ENCODE measurements at regions not wholly inside any gene's neighbourhood (a gene's known extent, or its start where the extent isn't known, plus 50 kb on each side); places are given as distances from the start of the nearest gene placed in this dataset.
A peak's percentile ranks its signal among the peaks of the same experiment; 100 is the strongest.

DNA sequence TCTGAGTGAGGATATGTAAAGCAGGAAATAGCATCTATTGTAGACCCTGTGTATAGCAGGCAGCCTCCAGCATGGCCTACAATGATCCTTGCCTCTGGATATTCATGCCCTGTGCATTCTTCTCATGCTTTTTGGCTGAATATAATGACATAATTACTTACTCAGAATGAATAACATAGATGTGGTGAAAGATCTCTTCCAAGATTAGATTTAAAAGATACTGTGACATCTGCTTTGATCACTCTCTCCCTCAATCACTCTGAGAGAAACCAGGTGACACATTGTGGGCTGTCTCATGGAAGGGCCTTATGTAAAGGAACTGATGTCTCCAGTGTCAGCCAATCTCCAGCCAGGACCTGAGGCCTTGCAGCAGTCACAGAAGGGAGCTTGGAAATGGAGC is 376.7 kb downstream of the DNAH5 start:
- DNase-seq (ENCODE audit: low spot score) = no peak

DNA sequence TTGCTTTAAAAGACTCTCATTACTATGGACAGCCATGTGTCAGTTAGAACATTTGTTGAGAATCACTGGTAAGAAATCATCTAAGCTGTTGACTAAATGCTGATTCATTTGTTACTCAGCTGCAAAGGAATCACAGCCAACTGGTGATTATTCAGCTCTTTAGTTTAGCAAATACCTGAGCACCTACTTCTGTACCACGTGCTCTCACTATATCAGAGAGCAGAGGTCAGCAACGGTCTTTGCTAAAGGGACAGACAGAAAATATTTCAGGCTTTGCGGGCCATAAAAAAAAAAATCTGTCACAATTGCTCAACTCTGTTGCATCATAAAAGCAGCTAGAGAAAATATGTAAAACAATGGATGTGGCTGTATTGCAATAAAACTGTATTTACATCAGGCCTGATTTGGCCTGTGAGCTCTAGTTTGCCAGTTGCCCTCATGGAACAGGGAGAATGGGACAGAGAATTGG is 377.6 kb downstream of the DNAH5 start:
- DNase-seq (ENCODE audit: low spot score) = peak; percentile 37

DNA sequence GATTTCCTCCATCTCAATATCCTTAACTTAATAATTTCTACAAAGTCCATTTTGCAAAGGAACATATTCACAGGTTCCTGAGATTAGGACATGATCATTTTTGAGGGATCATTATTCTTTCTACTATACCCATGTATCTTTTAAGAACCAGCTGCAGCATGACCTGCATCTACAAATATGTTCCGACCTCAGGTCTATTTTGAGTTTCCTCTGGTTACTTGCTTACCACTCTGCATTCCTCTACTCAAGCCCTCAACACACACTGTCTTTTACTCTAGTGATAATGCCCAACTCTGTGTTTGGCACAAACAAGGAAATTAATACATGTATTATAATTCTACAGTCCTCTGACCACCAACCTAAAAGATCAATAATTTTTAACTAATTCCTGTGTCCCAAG is 386.1 kb downstream of the DNAH5 start:
- no peak for DNase-seq (ENCODE audit: low spot score)

DNA sequence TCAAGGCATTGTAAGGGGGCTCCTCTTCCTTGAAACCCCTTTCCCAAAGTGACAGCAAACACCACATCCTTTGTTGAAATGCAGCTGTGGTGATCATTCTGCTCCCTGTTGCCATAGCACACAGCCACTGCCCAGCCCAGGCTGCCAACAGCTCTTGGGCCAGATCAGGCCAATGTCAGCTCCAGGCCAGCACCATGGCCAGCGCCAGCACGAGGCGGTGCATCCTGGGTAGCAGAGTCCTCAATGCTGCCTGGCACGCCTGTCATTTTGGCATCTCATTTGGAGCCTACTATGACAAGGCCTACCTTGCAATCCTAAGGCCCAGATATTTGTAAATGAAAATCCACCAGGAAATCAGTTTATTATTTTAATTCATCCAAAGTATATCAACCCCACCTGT is 390.6 kb downstream of the DNAH5 start:
- DNase-seq (ENCODE audit: low spot score) = peak; percentile 22

DNA sequence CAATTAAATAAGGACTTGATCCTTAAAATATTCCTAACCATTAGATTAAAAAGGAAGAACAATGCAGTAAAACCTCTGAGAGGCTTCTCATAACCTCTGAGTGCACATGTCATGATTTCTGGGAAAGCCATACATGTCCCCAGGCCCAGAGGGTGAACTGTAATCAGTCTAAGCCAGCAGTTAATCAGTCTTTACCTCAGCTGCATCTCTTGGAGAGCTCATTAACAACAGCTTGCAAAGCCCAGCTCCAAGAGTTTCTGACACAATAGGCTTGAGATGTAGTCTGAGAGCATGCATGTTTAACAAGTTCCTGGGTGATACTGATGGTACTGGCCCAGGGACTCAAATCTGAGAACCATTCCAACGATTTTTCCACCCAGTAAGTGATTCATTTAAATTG is 392.1 kb downstream of the DNAH5 start:
- DNase-seq (ENCODE audit: low spot score) = no peak

DNA sequence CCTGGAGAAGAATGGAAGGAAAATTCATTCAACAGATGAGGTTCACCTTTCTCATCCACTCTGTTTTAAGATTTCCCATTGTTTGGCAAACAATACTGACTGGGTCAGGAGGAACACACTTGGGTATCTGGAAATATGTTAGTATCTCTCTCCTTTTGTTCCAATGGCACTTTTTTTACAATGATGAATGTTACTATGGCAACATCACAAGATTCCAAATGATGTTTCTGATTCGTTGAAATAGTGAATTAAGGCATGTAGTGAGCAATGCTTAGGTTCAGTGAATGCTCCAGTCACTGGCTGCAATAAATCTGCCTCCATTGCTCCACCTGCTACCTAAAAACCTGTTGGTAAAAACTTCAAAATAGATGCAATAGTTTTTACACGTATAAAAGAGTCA is 392.8 kb downstream of the DNAH5 start:
- no peak for DNase-seq (ENCODE audit: low spot score)

DNA sequence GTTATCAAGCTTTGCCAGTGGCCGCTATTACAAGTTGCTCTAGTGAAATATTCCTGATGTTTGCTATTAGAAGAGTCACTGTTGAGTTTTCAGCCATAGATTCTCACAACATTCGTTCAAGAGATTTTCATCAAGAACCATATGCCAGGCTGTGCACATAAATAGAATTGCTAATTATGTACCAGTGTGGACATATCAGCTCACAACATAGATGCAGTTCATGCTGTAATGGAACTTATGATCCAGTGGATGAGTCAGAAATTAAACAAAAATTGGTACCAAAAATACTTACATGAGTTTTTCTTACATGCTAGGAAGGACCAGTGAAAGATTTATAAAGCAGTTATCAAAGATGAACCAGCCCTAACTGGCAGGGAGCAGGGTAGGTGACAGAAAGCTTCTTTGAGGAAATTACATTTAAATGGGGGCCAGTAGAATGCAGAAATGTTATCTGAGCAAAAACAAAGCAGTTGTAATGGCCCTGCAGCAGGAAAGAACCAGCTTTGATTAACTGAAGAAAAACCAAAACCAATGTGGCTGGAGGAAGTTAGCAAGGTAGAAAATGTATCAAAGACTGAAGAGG is 404.2 kb downstream of the DNAH5 start:
- DNase-seq (ENCODE audit: low spot score) = no peak

DNA sequence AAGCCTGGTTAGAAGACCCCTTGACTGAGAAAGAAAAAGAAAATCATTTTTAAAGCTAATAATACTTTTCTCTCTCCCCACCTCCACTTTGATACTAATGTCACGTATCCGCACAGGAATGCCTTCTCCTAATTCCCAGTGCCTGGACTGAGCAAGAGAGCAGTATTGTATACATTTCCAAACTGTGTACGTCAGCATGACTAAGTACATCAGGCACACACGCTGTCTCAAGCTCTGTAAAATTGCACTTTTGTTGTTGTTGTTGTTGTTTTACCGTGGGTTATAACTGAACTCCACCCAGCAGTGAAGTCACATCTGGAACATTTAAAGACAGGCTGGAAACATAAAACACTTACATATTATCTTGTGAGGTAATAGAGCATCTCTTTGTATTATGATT is 407.6 kb downstream of the DNAH5 start:
- DNase-seq (ENCODE audit: low spot score) = no peak

DNA sequence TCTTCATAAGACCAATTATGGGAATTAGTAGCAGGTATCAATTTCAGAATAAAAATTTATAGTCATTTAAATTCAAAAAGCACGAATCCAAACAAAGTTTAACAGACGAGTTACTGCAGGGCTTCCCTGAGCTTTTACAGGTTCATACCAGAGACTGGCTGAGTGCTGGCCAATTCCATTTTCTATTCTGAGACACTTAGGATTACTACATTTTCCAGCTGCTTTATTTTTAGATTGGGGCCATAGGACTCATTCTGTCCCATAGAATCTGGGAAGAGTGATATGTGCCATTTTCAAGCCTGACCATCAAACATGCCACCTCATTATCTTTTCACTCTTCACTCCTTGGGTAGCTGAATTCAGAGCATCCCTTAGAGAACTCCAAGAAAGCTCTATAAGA is 410.7 kb downstream of the DNAH5 start:
- DNase-seq (ENCODE audit: low spot score) = no peak

DNA sequence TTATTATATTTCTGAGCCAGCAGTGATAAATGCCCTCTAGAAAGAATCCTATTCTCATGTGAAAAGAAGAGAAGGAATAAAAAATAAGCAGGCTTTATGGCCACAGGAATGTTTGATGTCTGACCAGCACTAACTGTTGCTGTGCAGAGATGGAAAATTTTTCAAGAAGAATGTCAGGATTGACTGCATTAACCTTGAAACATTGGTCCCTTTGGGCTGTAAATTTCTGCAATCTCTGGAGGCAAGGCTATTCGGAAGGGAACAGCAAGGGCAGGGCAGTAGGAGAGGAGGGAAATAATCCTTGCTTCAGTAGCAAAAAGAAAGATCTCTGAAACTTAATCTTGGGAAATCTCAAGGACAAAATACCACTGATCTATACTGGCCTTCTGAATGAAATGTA is 415.2 kb downstream of the DNAH5 start:
- no peak for DNase-seq (ENCODE audit: low spot score)

DNA sequence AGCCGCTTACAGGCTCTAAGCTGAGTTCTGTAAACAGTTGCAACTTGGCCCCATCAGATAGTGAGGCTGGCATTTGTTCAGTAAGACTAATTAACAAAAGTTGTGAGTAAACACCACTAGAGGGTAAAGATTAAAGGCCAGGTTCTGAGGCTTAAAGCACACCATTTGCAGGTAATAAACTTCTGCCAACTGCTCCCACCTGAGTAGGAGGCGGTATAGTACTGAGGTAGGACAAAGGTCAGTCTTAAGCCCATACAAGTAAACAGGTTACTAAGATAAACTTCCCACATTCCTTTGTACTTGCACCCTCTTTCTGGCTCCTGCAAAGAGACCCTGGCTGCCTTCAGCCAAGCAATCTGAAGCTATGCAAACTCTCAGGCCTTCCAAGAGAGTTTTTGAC is 419.6 kb downstream of the DNAH5 start:
- DNase-seq (ENCODE audit: low spot score) = peak; percentile 15

DNA sequence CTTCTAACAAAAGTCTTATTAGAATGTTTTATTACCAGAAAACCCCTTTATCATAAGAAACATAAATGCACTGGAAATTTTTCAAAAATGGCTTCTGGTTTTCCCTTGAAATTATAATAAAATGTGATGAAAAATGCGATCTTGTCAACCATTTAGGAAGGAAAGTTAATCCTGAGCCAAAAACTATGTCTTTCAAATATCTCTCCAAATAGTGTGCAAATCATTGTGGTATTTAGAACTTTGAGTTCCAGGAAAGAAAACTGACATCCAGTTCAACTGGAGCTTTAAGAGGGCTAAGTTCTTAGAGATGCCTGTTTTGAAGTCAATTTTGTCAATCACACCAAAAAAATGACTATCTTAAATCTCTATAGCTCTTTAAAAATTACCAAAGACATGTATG is 425.4 kb downstream of the DNAH5 start:
- no peak for DNase-seq (ENCODE audit: low spot score)

DNA sequence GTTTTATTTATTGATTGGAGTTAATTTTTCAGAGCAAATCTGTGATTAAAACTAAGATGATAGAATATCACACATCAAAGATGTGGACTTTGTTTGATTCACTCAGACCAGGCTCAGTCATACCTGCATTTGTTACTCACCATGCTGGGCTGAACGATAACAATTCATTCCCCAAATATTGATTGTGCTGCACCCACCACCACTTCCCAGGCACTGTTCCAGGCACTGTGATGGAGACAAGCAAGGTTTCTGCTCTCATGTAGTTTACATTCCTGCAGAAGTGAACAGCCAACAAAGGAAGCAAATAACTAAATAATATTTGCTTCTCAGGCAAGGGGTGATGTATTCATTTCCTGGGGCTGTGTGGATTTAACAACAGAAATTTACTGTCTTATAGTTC is 428.3 kb downstream of the DNAH5 start:
- no peak for DNase-seq (ENCODE audit: low spot score)

DNA sequence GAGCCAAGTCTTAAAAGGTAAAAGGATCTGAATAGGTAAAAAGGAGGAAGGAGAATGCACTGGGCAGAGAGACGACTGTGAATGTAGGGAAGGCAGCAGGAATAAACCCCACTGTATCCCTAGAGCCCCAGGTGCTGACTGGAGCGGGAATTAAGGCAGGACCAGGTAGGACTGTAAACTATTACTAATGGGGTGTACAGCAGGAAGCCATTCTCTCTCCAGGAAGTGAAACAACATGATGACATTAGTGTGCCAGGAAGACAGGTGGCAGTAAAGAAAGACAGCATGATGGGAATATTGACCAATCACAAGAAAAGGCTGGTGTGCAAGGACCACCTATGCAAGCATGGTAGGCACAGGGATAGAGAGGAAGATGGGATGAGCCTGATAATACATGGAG is 433.0 kb downstream of the DNAH5 start:
- no peak for DNase-seq (ENCODE audit: low spot score)

DNA sequence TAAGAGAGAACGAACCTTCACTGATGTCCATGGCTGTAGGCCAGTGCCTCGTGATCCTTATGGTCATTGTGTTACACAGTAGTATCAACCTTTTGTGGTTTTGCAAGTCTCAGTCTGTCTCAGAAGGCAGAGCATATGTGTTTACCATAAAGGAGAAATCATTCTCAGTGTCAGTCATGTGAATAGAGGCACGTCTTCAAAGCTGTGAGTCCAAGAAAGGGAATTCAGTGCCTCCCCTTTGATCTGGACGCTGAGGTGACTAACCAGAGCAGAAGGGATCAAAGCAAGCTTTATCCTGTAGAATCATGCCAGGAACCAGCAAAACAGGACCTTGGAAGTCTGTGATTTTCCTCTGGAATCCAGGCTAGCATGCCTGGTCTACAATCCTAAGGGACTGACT is 433.9 kb downstream of the DNAH5 start:
- DNase-seq (ENCODE audit: low spot score) = no peak

DNA sequence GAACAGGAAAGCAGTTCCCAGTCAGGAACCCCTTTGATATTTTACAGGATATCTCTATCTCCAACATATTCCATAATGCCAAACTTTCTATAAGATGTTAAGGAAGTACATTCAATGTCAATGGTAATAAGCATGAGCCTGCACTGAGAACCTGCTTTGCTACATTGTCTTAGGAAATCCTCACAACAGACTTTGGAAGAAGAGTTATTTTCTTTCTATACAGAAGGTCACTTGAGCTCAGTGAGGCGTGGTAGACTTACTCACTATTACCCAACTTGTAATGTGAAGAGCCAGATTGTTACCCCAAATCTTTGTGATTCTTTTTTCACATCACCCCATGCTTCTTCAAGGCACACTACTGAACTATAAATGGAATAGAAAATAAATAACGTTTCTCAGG is 435.9 kb downstream of the DNAH5 start:
- no peak for DNase-seq (ENCODE audit: low spot score)

DNA sequence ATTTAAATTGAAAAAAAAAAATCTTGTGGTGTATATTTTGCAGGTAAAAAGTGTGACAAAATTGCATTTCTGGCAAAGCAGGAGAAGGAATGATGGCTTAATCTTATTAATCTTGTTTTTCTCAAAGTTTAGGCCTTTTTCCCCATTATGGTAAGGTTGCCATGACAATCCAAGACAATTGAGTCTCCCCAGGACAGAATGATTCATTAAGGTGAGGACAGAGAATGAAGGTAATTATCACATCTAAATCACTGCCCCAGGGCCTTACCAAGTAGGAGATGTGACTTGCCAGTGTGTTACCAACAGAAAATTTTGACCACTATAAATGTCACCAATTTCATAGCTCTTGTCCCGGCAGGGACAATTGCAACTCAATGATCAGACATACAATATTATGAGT is 439.2 kb downstream of the DNAH5 start:
- no peak for DNase-seq (ENCODE audit: low spot score)

DNA sequence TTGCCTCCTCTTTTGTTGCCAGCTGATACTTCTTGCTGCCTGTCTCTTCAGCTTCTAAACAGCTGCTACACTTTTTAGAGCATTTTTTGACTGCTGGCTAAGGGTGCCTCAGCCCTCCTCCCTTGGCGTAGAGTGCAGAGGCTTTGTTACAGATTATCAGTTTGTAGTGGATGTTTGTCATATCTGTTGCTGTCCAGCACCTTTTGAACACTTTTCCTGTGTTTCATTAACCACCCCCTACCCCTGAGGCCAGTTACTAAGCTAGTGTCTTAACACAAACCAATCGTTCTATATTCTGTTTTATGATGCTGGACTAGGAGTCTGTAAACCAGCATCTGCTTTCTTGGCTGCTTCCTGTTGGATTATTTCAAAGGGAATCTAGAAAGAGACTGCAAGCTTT is 441.5 kb downstream of the DNAH5 start:
- no peak for DNase-seq (ENCODE audit: low spot score)

DNA sequence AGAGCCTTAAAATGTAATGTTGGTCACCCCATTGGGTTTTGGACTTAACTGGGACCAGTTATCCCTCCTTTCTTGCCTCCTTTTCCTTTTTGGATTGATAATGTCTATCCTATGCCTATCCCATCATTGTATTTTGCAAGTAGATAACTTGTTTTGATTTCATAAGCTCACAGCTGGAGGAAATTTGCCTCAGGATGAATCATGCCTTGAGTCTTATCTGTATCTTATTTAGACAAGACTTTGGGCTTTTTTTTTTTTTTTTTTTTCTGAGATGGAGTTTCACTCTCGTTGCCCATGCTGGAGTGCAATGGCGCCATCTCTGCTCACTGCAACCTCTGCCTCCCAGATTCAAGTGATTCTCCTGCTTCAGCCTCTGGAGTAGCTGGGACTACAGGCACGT is 443.3 kb downstream of the DNAH5 start:
- DNase-seq (ENCODE audit: low spot score) = no peak

DNA sequence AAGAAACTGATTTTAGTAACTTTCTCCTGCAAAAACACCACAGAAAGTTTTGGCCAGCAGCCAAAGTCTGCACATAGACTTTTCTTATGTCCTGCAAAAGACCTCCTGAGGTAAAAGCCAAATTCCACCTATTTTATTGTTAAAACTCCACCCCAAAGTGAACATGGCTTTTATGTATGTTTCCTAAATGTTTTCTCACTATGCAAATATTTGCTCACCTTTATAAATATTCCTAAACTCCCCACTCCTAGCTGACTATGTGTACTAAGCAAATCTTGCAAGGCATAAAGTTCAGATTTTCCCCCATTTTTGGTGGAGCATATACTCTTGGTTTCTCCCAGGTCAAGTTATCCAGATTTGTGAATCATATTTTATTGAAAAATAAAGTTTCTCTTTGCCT is 446.2 kb downstream of the DNAH5 start:
- DNase-seq (ENCODE audit: low spot score) = no peak

DNA sequence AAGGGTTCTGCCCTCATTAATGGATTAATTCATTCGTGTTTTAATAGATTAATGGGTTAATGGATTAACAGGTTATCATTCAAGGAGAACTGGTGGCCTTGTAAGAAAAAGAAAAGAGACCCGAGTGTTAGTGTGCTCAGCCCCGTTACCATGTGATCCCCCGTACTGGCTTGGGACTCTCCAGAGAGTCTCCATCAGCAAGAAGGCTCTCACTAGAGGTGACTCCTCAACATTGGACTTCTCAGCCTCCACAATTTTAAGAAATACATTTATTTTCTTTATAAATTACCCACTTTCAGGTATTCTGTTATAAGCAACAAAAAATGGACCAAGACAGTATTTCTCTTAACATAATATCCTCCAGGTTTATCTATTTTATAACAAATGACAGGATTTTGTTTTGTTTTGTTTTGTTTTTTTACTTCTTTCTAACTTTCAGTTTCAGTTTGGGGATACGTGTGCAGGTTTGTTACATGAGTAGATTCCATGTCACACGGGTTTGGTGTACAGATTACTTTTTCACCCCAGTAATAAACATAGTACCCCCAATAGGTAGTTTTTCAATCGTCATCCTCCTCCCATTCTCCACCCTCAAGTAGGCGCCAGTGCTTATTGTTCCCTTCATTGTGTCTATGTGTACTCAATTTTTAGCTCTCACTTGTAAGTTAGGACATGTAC is 456.1 kb downstream of the DNAH5 start:
- DNase-seq (ENCODE audit: low spot score) = no peak

DNA sequence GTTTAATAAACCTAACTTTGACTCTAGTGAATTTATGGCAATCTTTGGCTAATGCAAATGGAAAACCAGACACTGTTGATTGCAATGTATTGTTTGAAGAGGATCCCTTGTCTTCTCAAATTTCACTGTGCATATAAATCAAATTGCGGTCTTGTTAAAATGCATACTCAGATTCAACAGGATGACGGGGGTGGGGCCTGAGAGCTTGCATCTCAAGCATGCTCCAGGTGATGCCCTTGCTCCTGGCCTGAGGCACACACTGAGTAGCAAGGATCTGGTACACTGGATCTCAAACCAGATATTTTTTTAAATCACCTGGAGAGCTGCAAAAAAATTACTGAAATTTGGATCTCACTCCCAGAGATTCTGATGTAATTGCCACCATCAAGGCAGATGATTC is 463.7 kb downstream of the DNAH5 start:
- DNase-seq (ENCODE audit: low spot score) = no peak

DNA sequence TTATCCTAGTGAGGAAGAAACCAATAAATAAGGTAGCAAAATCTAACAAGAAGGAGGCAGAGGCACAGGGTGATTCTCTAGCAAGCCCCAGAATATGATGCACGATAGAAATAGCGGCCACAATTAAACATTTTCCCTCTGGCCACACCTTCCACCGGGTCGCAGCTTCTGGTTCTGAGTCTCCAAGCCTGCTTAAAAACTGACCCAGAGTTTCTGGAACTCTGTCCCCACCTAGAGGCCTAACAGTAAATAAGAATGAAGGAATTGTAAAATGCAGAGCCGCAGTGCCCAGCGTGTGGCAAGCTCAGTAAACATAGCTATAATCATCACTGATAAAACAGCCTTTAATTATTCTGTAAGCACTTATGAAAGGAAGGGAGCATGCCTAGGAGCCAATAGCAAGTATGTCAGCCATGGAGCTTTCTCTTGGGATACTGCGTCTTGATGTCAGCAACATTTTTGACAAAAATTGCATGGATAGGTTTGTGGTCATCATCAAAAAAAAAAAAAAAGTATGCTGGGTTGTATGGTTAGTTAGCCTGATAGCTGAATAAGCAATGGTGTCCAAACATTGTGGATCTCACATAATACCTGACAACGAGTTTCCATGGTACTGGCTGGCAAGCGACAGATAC is 465.5 kb downstream of the DNAH5 start:
- DNase-seq (ENCODE audit: low spot score) = peak; percentile 30

Data from HuH-7 (cell line).